HEK293 (cell line): ENCODE measurements at regions not wholly inside any gene's neighbourhood (a gene's known extent, or its start where the extent isn't known, plus 50 kb on each side); places are given as distances from the start of the nearest gene placed in this dataset.

Source experiments
- CTCF ChIA-PET: fragments of 350-600 bp; formaldehyde crosslinking; extraction: SDS; loops from one replicate; lab custom pipeline; 2021; ENCODE audit warnings: antibody characterized with exemption; lab: Yijun Ruan, JAX
- POLR2A ChIA-PET: fragments of 300-600 bp; formaldehyde crosslinking; extraction: SDS; loops from one replicate; lab custom pipeline; 2020; ENCODE audit warnings: antibody characterized with exemption, inconsistent platforms; lab: Yijun Ruan, JAX
- H3K27ac ChIP-seq: fragments of 200-500 bp; sonication (Bioruptor generic); 2 replicates; pipeline ENCODE4 v1.5.1; 2014; ENCODE audit warnings: low read depth, low read length, control low read depth, inconsistent platforms; ENCODE audit errors: extremely low read depth
- H3K36me3 ChIP-seq, 2 experiments: fragments of 200-500 bp in 1 of 2; sonication (Bioruptor generic) in 1 of 2; 1 replicate in 1 of 2; 2 replicates in 1 of 2; pipeline ENCODE4 v1.5.1; 2014 to 2017; ENCODE audit warnings: inconsistent platforms in 2 of 2, low read length in 2 of 2; ENCODE audit not compliant: control insufficient read depth in 2 of 2, insufficient read depth in 1 of 2
- H3K4me1 ChIP-seq: fragments of 200-500 bp; sonication (Bioruptor generic); 2 replicates; pipeline ENCODE4 v1.5.1; 2014; ENCODE audit warnings: mild to moderate bottlenecking, low read length, inconsistent platforms; ENCODE audit not compliant: control insufficient read depth, insufficient read depth
- H3K4me3 ChIP-seq: 2 replicates; pipeline ENCODE4 v1.5.1; 2011; ENCODE audit warnings: low read depth, mild to moderate bottlenecking, control low read depth, low read length, moderate library complexity
- H3K9me3 ChIP-seq: fragments of 200-500 bp; sonication (Bioruptor generic); 2 replicates; pipeline ENCODE4 v1.5.1; 2014; ENCODE audit warnings: low read depth, low read length, inconsistent platforms; ENCODE audit not compliant: control insufficient read depth, insufficient read depth
- FEZF1 ChIP-seq: fragments of 450-650 bp; formaldehyde crosslinking; IDR thresholded peaks from 2 replicates; pipeline ENCODE4 v1.5.1; 2016; ENCODE audit warnings: missing biosample characterization, missing genetic modification characterization
- HOXD13 ChIP-seq: sonication (generic); formaldehyde crosslinking; IDR thresholded peaks from 2 replicates; pipeline ENCODE4 v1.8.0; 2022; ENCODE audit warnings: missing genetic modification reagents, borderline replicate concordance
- KLF1 ChIP-seq: fragments of 450-650 bp; formaldehyde crosslinking; IDR thresholded peaks from 2 replicates; pipeline ENCODE4 v1.5.1; 2016; ENCODE audit warnings: missing biosample characterization, missing genetic modification characterization
- PRDM4 ChIP-seq: fragments of 450-650 bp; formaldehyde crosslinking; IDR thresholded peaks from 2 replicates; pipeline ENCODE4 v1.5.1; 2017; ENCODE audit warnings: missing biosample characterization, missing genetic modification characterization
- PRDM6 ChIP-seq: fragments of 450-650 bp; formaldehyde crosslinking; IDR thresholded peaks from 2 replicates; pipeline ENCODE4 v1.5.1; 2017; ENCODE audit warnings: missing biosample characterization, missing genetic modification characterization
- REPIN1 ChIP-seq: fragments of 450-650 bp; formaldehyde crosslinking; IDR thresholded peaks from 2 replicates; pipeline ENCODE4 v1.5.1; 2017; ENCODE audit warnings: missing biosample characterization, missing genetic modification characterization, low read depth
- TRIM28 ChIP-seq: IDR thresholded peaks from 2 replicates; pipeline ENCODE4 v1.6.1; 2011; ENCODE audit warnings: low read length, control low read depth, borderline replicate concordance
- ZFP37 ChIP-seq: fragments of 450-650 bp; formaldehyde crosslinking; IDR thresholded peaks from 2 replicates; pipeline ENCODE4 v1.5.1; 2016; ENCODE audit warnings: missing biosample characterization, missing genetic modification characterization
- ZNF175 ChIP-seq: fragments of 450-650 bp; formaldehyde crosslinking; IDR thresholded peaks from 2 replicates; pipeline ENCODE4 v1.5.1; 2016; ENCODE audit warnings: missing biosample characterization, missing genetic modification characterization
- ZNF2 ChIP-seq: fragments of 450-650 bp; formaldehyde crosslinking; IDR thresholded peaks from 2 replicates; pipeline ENCODE4 v1.5.1; 2016; ENCODE audit warnings: missing biosample characterization, missing genetic modification characterization
- ZNF223 ChIP-seq: fragments of 450-650 bp; formaldehyde crosslinking; IDR thresholded peaks from 2 replicates; pipeline ENCODE4 v1.5.1; 2016; ENCODE audit warnings: missing biosample characterization, missing genetic modification characterization
- ZNF266 ChIP-seq: fragments of 450-650 bp; formaldehyde crosslinking; IDR thresholded peaks from 2 replicates; pipeline ENCODE4 v1.5.1; 2016; ENCODE audit warnings: missing biosample characterization, missing genetic modification characterization, low read depth
- ZNF596 ChIP-seq: fragments of 450-650 bp; IDR thresholded peaks from 2 replicates; pipeline ENCODE4 v1.5.0; 2018; ENCODE audit warnings: missing biosample characterization, mild to moderate bottlenecking, missing genetic modification characterization, moderate library complexity
- ZNF645 ChIP-seq: fragments of 450-650 bp; formaldehyde crosslinking; IDR thresholded peaks from 2 replicates; pipeline ENCODE4; 2016; ENCODE audit warnings: missing biosample characterization, missing genetic modification characterization
- TF ChIP-seq, protein P1 (sequence below): fragments of 450-650 bp; formaldehyde crosslinking; IDR thresholded peaks from 2 replicates; pipeline ENCODE4 v1.5.1; 2016; ENCODE audit warnings: missing biosample characterization, missing genetic modification characterization
- TF ChIP-seq, protein P2 (sequence below): fragments of 450-650 bp; formaldehyde crosslinking; IDR thresholded peaks from 2 replicates; pipeline ENCODE4 v1.5.1; 2016; ENCODE audit warnings: missing biosample characterization, missing genetic modification characterization
- TF ChIP-seq, protein P3 (sequence below): fragments of 450-650 bp; formaldehyde crosslinking; IDR thresholded peaks from 2 replicates; pipeline ENCODE4 v1.5.1; 2017; ENCODE audit warnings: missing biosample characterization, missing genetic modification characterization

GRCh38 chr5:1961952-1962595, 79.3 kb upstream of the IRX4 start:
- CTCF ChIA-PET, result no interaction called here
- POLR2A ChIA-PET, result no interaction called here
- H3K4me3 ChIP-seq, result no peak overlapping the region
- H3K9me3 ChIP-seq, result no peaks in the 10 kb centered on the region
- H3K27ac ChIP-seq, result no peak overlapping the region
- no peak for TF ChIP-seq ZNF223 (tag by site-specific recombination)
- H3K36me3 ChIP-seq, result no peaks in the 10 kb centered on the region
- no peaks in the 10 kb centered on the region for H3K4me1 ChIP-seq

GRCh38 chr5:1961304-1961946, 78.7 kb upstream of the IRX4 start:
- H3K36me3 ChIP-seq, result no peaks in the 10 kb centered on the region
- no peaks in the 10 kb centered on the region for H3K4me1 ChIP-seq
- no peak for TF ChIP-seq ZFP37 (tag by site-specific recombination)
- TF ChIP-seq FEZF1 (tag by site-specific recombination), result no peak
- TF ChIP-seq HOXD13, result no peak
- no peak for TF ChIP-seq ZNF266
- TF ChIP-seq ZNF645 (tag by site-specific recombination), result no peak
- TF ChIP-seq PRDM4 (tag by site-specific recombination), result no peak
- no peak for TF ChIP-seq ZNF596
- TF ChIP-seq, protein P1, sequence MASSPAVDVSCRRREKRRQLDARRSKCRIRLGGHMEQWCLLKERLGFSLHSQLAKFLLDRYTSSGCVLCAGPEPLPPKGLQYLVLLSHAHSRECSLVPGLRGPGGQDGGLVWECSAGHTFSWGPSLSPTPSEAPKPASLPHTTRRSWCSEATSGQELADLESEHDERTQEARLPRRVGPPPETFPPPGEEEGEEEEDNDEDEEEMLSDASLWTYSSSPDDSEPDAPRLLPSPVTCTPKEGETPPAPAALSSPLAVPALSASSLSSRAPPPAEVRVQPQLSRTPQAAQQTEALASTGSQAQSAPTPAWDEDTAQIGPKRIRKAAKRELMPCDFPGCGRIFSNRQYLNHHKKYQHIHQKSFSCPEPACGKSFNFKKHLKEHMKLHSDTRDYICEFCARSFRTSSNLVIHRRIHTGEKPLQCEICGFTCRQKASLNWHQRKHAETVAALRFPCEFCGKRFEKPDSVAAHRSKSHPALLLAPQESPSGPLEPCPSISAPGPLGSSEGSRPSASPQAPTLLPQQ (tag by site-specific recombination), result no peak
- no peak for TF ChIP-seq TRIM28
- no peak for TF ChIP-seq ZNF175 (tag by site-specific recombination)
- TF ChIP-seq PRDM6 (tag by site-specific recombination), result no peak
- TF ChIP-seq, protein P2, sequence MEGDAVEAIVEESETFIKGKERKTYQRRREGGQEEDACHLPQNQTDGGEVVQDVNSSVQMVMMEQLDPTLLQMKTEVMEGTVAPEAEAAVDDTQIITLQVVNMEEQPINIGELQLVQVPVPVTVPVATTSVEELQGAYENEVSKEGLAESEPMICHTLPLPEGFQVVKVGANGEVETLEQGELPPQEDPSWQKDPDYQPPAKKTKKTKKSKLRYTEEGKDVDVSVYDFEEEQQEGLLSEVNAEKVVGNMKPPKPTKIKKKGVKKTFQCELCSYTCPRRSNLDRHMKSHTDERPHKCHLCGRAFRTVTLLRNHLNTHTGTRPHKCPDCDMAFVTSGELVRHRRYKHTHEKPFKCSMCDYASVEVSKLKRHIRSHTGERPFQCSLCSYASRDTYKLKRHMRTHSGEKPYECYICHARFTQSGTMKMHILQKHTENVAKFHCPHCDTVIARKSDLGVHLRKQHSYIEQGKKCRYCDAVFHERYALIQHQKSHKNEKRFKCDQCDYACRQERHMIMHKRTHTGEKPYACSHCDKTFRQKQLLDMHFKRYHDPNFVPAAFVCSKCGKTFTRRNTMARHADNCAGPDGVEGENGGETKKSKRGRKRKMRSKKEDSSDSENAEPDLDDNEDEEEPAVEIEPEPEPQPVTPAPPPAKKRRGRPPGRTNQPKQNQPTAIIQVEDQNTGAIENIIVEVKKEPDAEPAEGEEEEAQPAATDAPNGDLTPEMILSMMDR (tag by site-specific recombination), result no peak
- no peak for TF ChIP-seq REPIN1 (tag by site-specific recombination)
- TF ChIP-seq, protein P3, sequence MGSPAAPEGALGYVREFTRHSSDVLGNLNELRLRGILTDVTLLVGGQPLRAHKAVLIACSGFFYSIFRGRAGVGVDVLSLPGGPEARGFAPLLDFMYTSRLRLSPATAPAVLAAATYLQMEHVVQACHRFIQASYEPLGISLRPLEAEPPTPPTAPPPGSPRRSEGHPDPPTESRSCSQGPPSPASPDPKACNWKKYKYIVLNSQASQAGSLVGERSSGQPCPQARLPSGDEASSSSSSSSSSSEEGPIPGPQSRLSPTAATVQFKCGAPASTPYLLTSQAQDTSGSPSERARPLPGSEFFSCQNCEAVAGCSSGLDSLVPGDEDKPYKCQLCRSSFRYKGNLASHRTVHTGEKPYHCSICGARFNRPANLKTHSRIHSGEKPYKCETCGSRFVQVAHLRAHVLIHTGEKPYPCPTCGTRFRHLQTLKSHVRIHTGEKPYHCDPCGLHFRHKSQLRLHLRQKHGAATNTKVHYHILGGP (tag by site-specific recombination), result no peak
- TF ChIP-seq ZNF2 (tag by site-specific recombination), result no peak
- TF ChIP-seq KLF1 (tag by site-specific recombination), result no peak
- H3K27ac ChIP-seq, result no peak overlapping the region
- ChIA-PET CTCF (no interaction called here), POLR2A (no interaction called here)
- no peaks in the 10 kb centered on the region for H3K9me3 ChIP-seq
- no peak overlapping the region for H3K4me3 ChIP-seq
